HG02938 (cell line): ENCODE measurements at regions not wholly inside any gene's neighbourhood (a gene's known extent, or its start where the extent isn't known, plus 50 kb on each side); places are given as distances from the start of the nearest gene placed in this dataset.
"Not testable (repeated sequence)": the region's sequence is repeated elsewhere in the genome, so short reads cannot be mapped to it uniquely, and the experiment has no call there.

Experiments used
- ATAC-seq: cut with Tn5 transposase; IDR thresholded peaks from one replicate; pipeline ENCODE4 v1.9.1; 2021; ENCODE audit warnings: mild to moderate bottlenecking, moderate library complexity; ENCODE audit not compliant: unreplicated experiment

DNA sequence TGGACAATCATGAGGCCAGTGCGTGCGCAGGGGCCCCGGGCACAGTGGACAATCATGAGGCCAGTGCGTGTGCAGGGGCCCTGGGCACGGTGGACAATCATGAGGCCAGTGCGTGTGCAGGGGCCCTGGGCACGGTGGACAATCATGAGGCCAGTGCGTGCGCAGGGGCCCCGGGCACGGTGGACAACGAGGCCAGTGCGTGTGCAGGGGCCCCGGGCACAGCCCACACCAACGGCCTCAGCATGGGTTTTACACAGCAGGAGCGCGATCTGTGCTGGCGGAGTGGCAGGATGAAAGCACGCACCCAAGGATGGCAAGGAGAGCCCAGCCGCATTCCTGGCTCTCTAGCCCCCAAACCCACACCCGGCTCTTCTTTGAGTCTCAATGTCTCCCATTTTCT is 78.8 kb downstream of the RFLNA start:
- ATAC-seq = not testable (repeated sequence)

DNA sequence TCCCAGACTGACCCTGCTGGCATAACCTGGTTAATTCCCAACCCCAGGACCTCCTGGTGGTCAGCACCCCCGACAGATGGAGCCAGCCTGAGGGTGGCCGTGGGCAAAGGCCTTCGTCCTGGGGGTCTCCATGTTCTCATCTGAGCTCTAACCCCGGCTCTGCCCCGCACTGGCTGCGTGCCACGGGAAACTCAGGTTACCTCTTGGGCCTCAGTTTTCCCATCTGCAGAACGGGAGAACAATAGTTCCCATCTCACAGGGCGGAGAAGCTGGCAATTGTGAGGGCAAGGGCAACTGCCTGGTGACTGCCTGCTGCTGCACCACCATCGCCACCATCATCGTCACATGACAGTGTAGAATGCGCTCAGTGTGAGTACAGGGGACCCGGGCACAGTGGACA is 77.9 kb downstream of the RFLNA start:
- no peak for ATAC-seq

DNA sequence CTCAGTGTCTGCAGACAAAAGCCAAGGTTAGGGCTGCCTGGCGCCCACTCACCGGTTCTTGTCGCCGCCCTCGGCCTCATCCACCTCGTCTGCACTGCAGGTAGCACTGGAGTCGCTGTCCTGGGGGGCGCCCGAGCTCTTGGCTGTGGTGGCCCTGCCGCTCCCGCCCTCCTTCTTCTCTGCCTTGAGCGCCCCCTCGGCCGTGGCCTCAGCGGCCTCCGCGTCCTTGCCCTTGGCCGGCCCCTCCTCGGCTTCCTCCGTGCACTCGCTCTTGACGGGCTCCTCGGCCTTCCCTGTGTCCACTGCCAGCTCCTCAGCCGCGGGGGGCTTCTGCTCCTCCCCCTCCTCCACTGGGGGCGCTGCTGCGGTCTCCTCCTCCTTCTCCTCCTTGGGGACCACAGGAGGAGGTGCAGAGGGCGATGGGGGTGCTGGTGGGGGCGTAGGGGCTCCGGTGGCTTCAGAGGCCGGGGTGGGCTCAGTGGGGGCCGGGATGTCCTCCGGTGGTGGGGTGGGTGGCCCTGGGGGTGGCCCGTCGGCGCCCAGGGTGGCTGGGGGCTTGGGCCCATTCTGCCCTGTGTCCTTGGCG is 77.2 kb downstream of the RFLNA start:
- no peak for ATAC-seq

DNA sequence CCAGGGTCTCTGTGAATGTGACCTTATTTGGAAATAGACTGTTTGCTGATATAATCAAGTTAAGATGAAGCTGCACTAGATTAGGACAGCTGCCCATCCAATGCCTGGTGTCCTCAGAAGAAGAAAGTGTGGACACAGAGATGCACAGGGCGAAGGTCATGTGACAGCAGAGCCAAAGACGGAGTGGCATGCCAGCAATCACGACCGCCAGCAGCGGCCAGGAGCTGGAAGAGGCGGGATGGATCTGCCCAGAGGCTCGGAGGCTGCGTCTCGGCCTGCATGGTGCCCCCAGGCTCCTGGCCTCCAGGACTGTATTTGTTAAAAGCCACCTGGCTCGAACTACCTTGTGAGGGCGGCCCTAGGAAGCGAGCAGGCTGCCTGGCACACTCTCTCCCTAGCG is 76.5 kb downstream of the RFLNA start:
- ATAC-seq = no peak

DNA sequence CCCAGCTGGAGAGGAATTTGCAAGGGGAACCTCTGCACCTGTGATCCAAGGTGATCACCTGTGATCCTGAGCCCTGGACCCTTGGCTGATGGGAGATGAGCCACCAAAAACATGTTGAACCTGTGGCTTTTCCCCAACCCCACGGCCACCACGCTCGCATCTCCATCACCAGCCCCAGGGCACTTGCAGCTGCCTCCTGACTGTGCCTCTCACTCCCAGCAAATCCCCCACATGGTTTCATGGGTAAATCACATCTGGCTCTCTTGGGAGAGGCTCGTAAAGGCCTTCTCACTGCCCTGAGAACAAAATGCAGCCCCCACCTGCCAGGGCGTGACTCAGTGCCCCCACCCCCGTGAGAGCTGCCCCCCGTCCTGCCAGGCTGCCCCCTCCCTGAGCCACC is 76.0 kb downstream of the RFLNA start:
- no peak for ATAC-seq

DNA sequence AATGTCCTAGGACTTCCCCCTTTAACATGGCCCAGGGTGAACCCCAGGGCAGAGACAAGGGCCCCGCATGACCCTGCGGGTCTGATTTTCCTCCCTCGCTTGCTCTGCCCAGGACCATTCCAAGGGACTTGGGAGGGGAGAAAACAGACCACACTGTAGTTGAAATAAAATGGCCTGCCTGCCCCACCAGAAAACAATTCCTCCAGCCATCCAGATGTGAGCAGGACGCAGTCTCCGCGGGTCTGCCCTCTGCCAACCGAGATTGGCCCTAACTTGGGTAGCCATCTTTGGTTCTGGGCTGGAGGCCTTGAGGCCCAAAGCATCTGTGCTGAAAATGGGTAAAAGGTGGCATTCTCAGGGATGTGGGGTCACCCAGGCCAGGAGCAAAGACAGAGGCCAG is 75.5 kb downstream of the RFLNA start:
- no peak for ATAC-seq

DNA sequence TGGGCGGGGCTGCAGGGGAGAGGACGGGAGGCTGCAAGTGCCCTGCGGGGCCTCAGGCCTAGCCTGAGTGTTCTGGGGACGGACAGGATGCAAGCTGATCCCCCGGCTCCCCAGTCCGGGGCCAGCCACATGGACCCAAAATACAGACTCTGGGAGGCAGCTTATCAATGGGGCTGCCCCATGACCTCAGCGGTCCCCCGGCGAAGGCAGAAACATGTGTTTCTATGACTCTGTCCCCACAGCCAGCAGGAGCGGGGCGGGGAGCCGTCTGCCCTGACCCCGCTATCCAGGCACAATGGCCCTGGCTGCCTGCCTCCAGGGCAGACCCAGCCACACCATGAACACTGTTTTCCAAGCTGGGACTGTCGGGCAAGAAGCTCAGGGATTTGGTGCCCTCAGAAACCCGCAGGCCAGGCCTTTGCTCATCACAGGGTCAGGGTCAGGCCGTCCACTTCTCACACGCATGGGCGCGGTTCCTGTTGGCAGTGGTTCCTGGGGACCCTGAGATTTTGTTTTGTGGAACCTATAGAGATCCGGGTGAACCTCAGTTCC is 75.0 kb downstream of the RFLNA start:
- no peak for ATAC-seq

DNA sequence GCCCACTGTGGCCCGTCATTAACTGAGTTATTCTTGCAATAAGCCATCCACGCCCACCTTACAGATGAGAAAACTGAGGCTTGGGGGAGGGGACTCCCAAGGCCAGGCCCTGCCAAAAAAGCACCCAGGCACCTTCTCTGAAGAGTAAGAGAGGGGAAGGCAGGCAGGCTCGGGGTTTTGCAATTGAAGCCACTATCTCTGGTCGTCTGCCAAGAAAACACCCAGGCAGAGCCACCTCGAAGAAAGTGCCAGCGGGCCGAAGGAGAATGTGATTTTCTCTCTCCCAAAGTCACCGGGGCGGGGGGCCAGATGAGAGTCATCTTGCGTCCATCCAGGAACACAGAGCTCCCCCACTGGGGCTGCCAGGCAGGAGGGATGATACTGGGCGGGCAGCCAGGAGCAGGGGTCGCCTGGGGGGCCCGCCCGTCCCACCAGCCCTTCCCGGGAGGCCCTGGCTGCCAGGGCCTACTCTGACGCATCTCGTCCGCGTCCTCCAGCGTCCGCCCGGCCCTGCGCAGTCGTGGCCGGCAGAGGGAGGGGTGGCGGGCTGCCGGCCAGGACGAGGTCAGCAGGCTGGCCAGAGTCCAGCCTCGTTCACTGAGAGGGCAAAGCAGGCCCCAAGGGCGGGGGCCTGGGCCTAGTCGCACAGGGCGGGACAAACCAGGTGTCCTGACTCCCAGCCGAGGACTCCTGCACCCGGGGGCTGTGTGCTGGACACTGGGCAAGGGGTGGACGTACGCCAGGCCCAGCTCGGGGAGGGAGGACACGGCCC is 74.3 kb downstream of the RFLNA start:
- ATAC-seq = no peak

DNA sequence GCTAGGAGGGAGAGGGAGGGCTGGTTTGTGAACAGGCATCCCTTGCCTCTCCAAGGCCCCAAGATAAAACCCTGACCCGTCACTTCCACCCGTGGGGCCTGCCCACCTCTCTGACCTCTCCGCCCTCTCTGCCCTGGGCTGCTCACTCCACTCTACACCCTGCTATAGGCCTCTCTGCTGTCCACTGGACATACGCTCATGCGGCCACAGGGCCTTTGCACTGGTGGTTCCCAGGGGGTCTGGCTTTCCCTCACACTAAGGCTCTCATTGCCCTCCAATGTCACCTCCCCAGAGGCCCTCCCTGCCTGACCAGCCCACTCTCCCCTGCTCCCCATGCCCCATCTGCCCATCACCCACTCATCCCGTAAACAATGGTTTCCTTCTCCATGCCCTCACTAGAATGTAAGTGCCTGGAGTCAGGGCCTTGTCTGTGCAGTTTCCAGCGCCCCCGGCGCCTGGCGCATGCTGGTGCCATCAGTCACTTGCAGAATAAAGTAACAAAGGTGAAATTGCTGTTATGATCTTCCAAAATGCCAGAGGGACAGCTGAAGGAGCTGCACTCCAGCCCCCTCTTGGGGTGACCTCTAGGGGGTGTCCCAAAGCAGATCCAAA is 73.6 kb downstream of the RFLNA start:
- no peak for ATAC-seq

DNA sequence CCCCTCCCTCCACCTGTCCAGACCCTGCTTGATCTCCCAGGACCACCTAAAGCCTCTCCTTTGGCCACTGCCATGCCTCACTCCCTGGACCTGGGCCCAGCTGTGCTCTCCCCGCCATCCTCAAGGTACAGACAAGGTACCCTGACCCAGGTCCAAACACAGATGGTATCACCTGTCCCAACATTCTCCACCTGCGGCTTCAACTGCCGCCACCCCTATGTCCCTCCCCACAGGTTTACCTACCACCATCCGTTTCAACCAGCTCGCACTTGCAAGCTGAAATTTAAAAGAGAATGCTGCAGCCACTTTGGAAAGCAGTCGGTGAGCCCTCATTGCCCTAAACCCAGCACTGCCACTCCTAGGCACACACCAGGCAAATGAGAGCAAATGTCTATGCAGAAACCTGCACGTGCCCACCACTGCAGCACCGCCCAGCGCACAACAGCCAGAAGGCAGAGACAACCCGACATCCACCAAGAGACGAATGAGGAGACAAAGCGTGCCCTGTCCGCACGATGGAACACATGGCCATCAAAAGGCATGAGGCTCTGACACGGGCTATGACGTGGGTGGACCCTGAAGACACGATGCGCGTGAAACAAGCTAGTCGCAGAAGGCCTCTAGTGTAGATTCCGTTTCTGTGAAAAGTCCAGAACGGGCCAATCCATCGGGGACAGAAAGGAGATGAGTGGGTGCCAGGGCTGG is 71.0 kb downstream of the RFLNA start:
- ATAC-seq = no peak
